ENCODE measurements at regions not wholly inside any gene's neighbourhood (a gene's known extent, or its start where the extent isn't known, plus 50 kb on each side); places are given as distances from the start of the nearest gene placed in this dataset.

- TF ChIP-seq POLR2A (IDR thresholded peaks at IDR 0.05) (no peak), POLR2AphosphoS5 (IDR thresholded peaks at IDR 0.05) (no peak), CTCF (IDR thresholded peaks at IDR 0.05) (no peak)
Measured at GRCh38 chr13:104967376-104967775, 1568.1 kb downstream of the EFNB2 start.

All from breast epithelium (tissue), 3 donors.